Type B pancreatic cell (in vitro differentiated cells): ENCODE measurements at regions not wholly inside any gene's neighbourhood (a gene's known extent, or its start where the extent isn't known, plus 50 kb on each side); places are given as distances from the start of the nearest gene placed in this dataset.

Experiments used
- DNase-seq: peaks from one replicate; pipeline ENCODE4 v3.0.0; 2021; ENCODE audit warnings: mixed read lengths; ENCODE audit not compliant: unreplicated experiment; ENCODE audit errors: extremely low spot score
- H3K27ac Mint-ChIP-seq: 2 replicates; pipeline ENCODE4 v1.8.0; 2021; ENCODE audit warnings: mild to moderate bottlenecking, mixed read lengths
- H3K27me3 Mint-ChIP-seq: 2 replicates; pipeline ENCODE4 v1.8.0; 2021; ENCODE audit warnings: mixed read lengths
- H3K36me3 Mint-ChIP-seq: 2 replicates; pipeline ENCODE4 v1.8.0; 2021; ENCODE audit warnings: mixed read lengths
- H3K4me1 Mint-ChIP-seq: one replicate; pipeline ENCODE4 v1.8.0; 2021; ENCODE audit warnings: mixed read lengths; ENCODE audit not compliant: unreplicated experiment
- H3K4me3 Mint-ChIP-seq: 2 replicates; pipeline ENCODE4 v1.8.0; 2021; ENCODE audit warnings: mild to moderate bottlenecking, mixed read lengths
- H3K9me3 Mint-ChIP-seq: 2 replicates; pipeline ENCODE4 v1.8.0; 2021; ENCODE audit warnings: mixed read lengths
- CTCF ChIP-seq: fragments of 200-600 bp; sonication (generic); conservative IDR thresholded peaks from 2 replicates; pipeline ENCODE4 v1.5.0; 2021; ENCODE audit warnings: antibody characterized with exemption, mild to moderate bottlenecking

DNA sequence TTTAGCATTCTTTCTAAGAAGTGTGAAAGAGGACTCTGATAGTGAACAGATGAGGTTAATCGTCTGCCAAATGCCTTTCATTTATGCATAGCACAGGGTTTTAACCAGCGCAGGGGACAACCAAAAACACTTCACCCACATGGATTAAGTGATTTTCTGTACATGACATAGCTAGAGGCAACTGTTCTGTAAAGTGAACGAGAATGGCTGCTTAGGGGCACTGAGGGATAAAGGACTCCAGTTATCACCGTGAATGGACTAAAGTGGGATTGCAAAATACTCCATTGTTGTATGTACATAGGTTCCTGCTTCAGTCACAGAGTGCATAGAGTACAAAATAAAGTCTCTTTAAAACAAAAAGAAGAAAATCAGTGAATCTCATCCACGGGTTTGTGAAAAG lies 456.8 kb downstream of the DMAC1 start:
- Mint-ChIP-seq H3K4me3 (no peak overlapping the region), H3K4me1 (peaks cover 4% of the 10 kb centered on the region), H3K27me3 (no peaks in the 10 kb centered on the region), H3K9me3 (peaks cover 4% of the 10 kb centered on the region), H3K36me3 (no peaks in the 10 kb centered on the region), H3K27ac (no peak overlapping the region)
- DNase-seq: no peak
- TF ChIP-seq CTCF: no peak

DNA sequence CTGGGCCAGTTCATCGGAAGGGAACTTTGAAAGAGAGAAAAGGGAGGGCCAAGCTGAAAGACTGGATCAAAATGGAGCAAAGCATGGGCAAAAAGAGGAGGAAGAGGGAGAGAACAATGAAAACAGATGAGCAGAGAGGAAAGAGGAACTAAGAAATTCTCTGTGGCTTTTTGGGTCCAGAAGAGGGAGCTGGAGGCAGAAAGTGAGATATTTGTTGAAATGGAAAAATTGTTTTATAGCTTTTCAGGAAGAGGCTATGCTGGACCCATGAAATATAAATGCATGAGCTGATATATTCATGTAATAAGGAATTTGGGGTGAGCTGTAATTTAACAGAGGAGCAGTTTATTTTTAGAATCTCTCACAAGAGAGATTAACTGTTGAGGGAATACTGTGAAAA lies 457.3 kb downstream of the DMAC1 start:
- no peak overlapping the region for H3K27ac Mint-ChIP-seq
- H3K27me3 Mint-ChIP-seq: no peaks in the 10 kb centered on the region
- no peak for DNase-seq
- H3K9me3 Mint-ChIP-seq: peaks cover 4% of the 10 kb centered on the region
- TF ChIP-seq CTCF: peak; percentile 16
- H3K4me1 Mint-ChIP-seq: peaks cover 4% of the 10 kb centered on the region
- no peak overlapping the region for H3K4me3 Mint-ChIP-seq
- no peaks in the 10 kb centered on the region for H3K36me3 Mint-ChIP-seq

- no peaks in the 10 kb centered on the region for H3K27me3 Mint-ChIP-seq
- DNase-seq: no peak
- H3K4me1 Mint-ChIP-seq: peaks cover 4% of the 10 kb centered on the region
- no peaks in the 10 kb centered on the region for H3K36me3 Mint-ChIP-seq
- H3K9me3 Mint-ChIP-seq: peaks cover 4% of the 10 kb centered on the region
- no peak overlapping the region for H3K27ac Mint-ChIP-seq
- H3K4me3 Mint-ChIP-seq: no peak overlapping the region
- TF ChIP-seq CTCF: no peak
Measured at GRCh38 chr9:7341571-7341970, 458.0 kb downstream of the DMAC1 start.

GRCh38 chr9:7340451-7340850 lies 459.1 kb downstream of the DMAC1 start:
- no peak overlapping the region for H3K27ac Mint-ChIP-seq
- no peak overlapping the region for H3K4me3 Mint-ChIP-seq
- H3K9me3 Mint-ChIP-seq: peaks cover 4% of the 10 kb centered on the region
- no peaks in the 10 kb centered on the region for H3K36me3 Mint-ChIP-seq
- no peak for DNase-seq
- no peaks in the 10 kb centered on the region for H3K27me3 Mint-ChIP-seq
- H3K4me1 Mint-ChIP-seq: peaks cover 4% of the 10 kb centered on the region
- TF ChIP-seq CTCF: no peak

GRCh38 chr9:7338586-7339281 lies 460.8 kb downstream of the DMAC1 start:
- Mint-ChIP-seq H3K4me1 (peaks cover 4% of the 10 kb centered on the region), H3K27me3 (no peaks in the 10 kb centered on the region), H3K4me3 (no peak overlapping the region), H3K9me3 (no peaks in the 10 kb centered on the region), H3K27ac (no peak overlapping the region), H3K36me3 (no peaks in the 10 kb centered on the region)
- TF ChIP-seq CTCF: no peak
- no peak for DNase-seq
